ENCODE measurements at regions not wholly inside any gene's neighbourhood (a gene's known extent, or its start where the extent isn't known, plus 50 kb on each side); places are given as distances from the start of the nearest gene placed in this dataset.

- H3K4me3 ChIP-seq (ENCODE audit: low read length): no peak overlapping the region
- H3K4me2 ChIP-seq (ENCODE audit: low read length): no peak overlapping the region
- no peaks in the 10 kb centered on the region for H3K9me3 ChIP-seq (replicated peaks; ENCODE audit: low read length)
- no peaks in the 10 kb centered on the region for H3K4me1 ChIP-seq (ENCODE audit: control insufficient read depth, insufficient read depth, low read length)
- no peaks in the 10 kb centered on the region for H3K36me3 ChIP-seq (ENCODE audit: insufficient read depth, low read length)
- no peak overlapping the region for H3K9ac ChIP-seq (ENCODE audit: low read depth, low read length)
- no peaks in the 10 kb centered on the region for H3K27me3 ChIP-seq (ENCODE audit: control insufficient read depth, insufficient read depth, low read length)
These were observed 1202.9 kb upstream of the CDH8 start for GRCh38 chr16:63239065-63239570.

GRCh38 chr16:63230421-63231040 is 1194.3 kb upstream of the CDH8 start:
- H3K27me3 ChIP-seq (ENCODE audit: control insufficient read depth, insufficient read depth, low read length): no peaks in the 10 kb centered on the region
- no peak overlapping the region for H3K4me3 ChIP-seq (ENCODE audit: low read length)
- H3K4me1 ChIP-seq (ENCODE audit: control insufficient read depth, insufficient read depth, low read length): no peaks in the 10 kb centered on the region
- H3K9me3 ChIP-seq (replicated peaks; ENCODE audit: low read length): peaks cover 3% of the 10 kb centered on the region
- H3K9ac ChIP-seq (ENCODE audit: low read depth, low read length): no peak overlapping the region
- H3K36me3 ChIP-seq (ENCODE audit: insufficient read depth, low read length): no peaks in the 10 kb centered on the region
- H3K4me2 ChIP-seq (ENCODE audit: low read length): no peak overlapping the region

- no peak overlapping the region for H3K4me2 ChIP-seq (ENCODE audit: low read length)
- H3K4me3 ChIP-seq (ENCODE audit: low read length): no peak overlapping the region
- no peak overlapping the region for H3K9ac ChIP-seq (ENCODE audit: low read depth, low read length)
- H3K9me3 ChIP-seq (replicated peaks; ENCODE audit: low read length): peaks cover 3% of the 10 kb centered on the region
- no peaks in the 10 kb centered on the region for H3K27me3 ChIP-seq (ENCODE audit: control insufficient read depth, insufficient read depth, low read length)
- H3K36me3 ChIP-seq (ENCODE audit: insufficient read depth, low read length): no peaks in the 10 kb centered on the region
- H3K4me1 ChIP-seq (ENCODE audit: control insufficient read depth, insufficient read depth, low read length): no peaks in the 10 kb centered on the region
These were observed 1192.0 kb upstream of the CDH8 start for GRCh38 chr16:63228259-63228658.

- Histone ChIP-seq H3K4me1 (ENCODE audit: control insufficient read depth, insufficient read depth, low read length) (no peaks in the 10 kb centered on the region), H3K9me3 (replicated peaks; ENCODE audit: low read length) (no peaks in the 10 kb centered on the region), H3K9ac (ENCODE audit: low read depth, low read length) (no peak overlapping the region), H3K36me3 (ENCODE audit: insufficient read depth, low read length) (no peaks in the 10 kb centered on the region), H3K4me3 (ENCODE audit: low read length) (no peak overlapping the region), H3K4me2 (ENCODE audit: low read length) (no peak overlapping the region), H3K27me3 (ENCODE audit: control insufficient read depth, insufficient read depth, low read length) (no peaks in the 10 kb centered on the region)
These were observed 1187.6 kb upstream of the CDH8 start for GRCh38 chr16:63223851-63224250.

- Histone ChIP-seq H3K9ac (ENCODE audit: low read depth, low read length) (no peak overlapping the region), H3K36me3 (ENCODE audit: insufficient read depth, low read length) (no peaks in the 10 kb centered on the region), H3K4me3 (ENCODE audit: low read length) (no peak overlapping the region), H3K4me2 (ENCODE audit: low read length) (no peak overlapping the region), H3K4me1 (ENCODE audit: control insufficient read depth, insufficient read depth, low read length) (no peaks in the 10 kb centered on the region), H3K27me3 (ENCODE audit: control insufficient read depth, insufficient read depth, low read length) (no peaks in the 10 kb centered on the region), H3K9me3 (replicated peaks; ENCODE audit: low read length) (no peaks in the 10 kb centered on the region)
These were observed 1180.6 kb upstream of the CDH8 start for GRCh38 chr16:63216696-63217423.

GRCh38 chr16:63201851-63202250 is 1165.6 kb upstream of the CDH8 start:
- Histone ChIP-seq H3K4me3 (ENCODE audit: low read length) (no peak overlapping the region), H3K4me1 (ENCODE audit: control insufficient read depth, insufficient read depth, low read length) (no peaks in the 10 kb centered on the region), H3K4me2 (ENCODE audit: low read length) (no peak overlapping the region), H3K9me3 (replicated peaks; ENCODE audit: low read length) (no peaks in the 10 kb centered on the region), H3K9ac (ENCODE audit: low read depth, low read length) (no peak overlapping the region), H3K27me3 (ENCODE audit: control insufficient read depth, insufficient read depth, low read length) (no peaks in the 10 kb centered on the region), H3K36me3 (ENCODE audit: insufficient read depth, low read length) (no peaks in the 10 kb centered on the region)

GRCh38 chr16:63200940-63201339 is 1164.7 kb upstream of the CDH8 start:
- Histone ChIP-seq H3K4me1 (ENCODE audit: control insufficient read depth, insufficient read depth, low read length) (no peaks in the 10 kb centered on the region), H3K4me2 (ENCODE audit: low read length) (no peak overlapping the region), H3K9me3 (replicated peaks; ENCODE audit: low read length) (no peaks in the 10 kb centered on the region), H3K4me3 (ENCODE audit: low read length) (no peak overlapping the region), H3K9ac (ENCODE audit: low read depth, low read length) (no peak overlapping the region), H3K27me3 (ENCODE audit: control insufficient read depth, insufficient read depth, low read length) (no peaks in the 10 kb centered on the region), H3K36me3 (ENCODE audit: insufficient read depth, low read length) (no peaks in the 10 kb centered on the region)

GRCh38 chr16:63195336-63195735 is 1159.1 kb upstream of the CDH8 start:
- Histone ChIP-seq H3K4me3 (ENCODE audit: low read length) (no peak overlapping the region), H3K9ac (ENCODE audit: low read depth, low read length) (no peak overlapping the region), H3K36me3 (ENCODE audit: insufficient read depth, low read length) (no peaks in the 10 kb centered on the region), H3K4me2 (ENCODE audit: low read length) (no peak overlapping the region), H3K27me3 (ENCODE audit: control insufficient read depth, insufficient read depth, low read length) (no peaks in the 10 kb centered on the region), H3K9me3 (replicated peaks; ENCODE audit: low read length) (no peaks in the 10 kb centered on the region), H3K4me1 (ENCODE audit: control insufficient read depth, insufficient read depth, low read length) (no peaks in the 10 kb centered on the region)

- Histone ChIP-seq H3K36me3 (ENCODE audit: insufficient read depth, low read length) (no peaks in the 10 kb centered on the region), H3K4me3 (ENCODE audit: low read length) (no peak overlapping the region), H3K4me1 (ENCODE audit: control insufficient read depth, insufficient read depth, low read length) (no peaks in the 10 kb centered on the region), H3K9me3 (replicated peaks; ENCODE audit: low read length) (no peaks in the 10 kb centered on the region), H3K9ac (ENCODE audit: low read depth, low read length) (no peak overlapping the region), H3K4me2 (ENCODE audit: low read length) (no peak overlapping the region), H3K27me3 (ENCODE audit: control insufficient read depth, insufficient read depth, low read length) (no peaks in the 10 kb centered on the region)
These were observed 1156.7 kb upstream of the CDH8 start for GRCh38 chr16:63192980-63193379.

GRCh38 chr16:63188086-63188771 is 1152.0 kb upstream of the CDH8 start:
- Histone ChIP-seq H3K4me2 (ENCODE audit: low read length) (no peak overlapping the region), H3K9me3 (replicated peaks; ENCODE audit: low read length) (no peaks in the 10 kb centered on the region), H3K27me3 (ENCODE audit: control insufficient read depth, insufficient read depth, low read length) (no peaks in the 10 kb centered on the region), H3K9ac (ENCODE audit: low read depth, low read length) (no peak overlapping the region), H3K4me3 (ENCODE audit: low read length) (no peak overlapping the region), H3K36me3 (ENCODE audit: insufficient read depth, low read length) (no peaks in the 10 kb centered on the region), H3K4me1 (ENCODE audit: control insufficient read depth, insufficient read depth, low read length) (no peaks in the 10 kb centered on the region)

GRCh38 chr16:63187638-63188037 is 1151.4 kb upstream of the CDH8 start:
- H3K9ac ChIP-seq (ENCODE audit: low read depth, low read length): no peak overlapping the region
- H3K27me3 ChIP-seq (ENCODE audit: control insufficient read depth, insufficient read depth, low read length): no peaks in the 10 kb centered on the region
- no peak overlapping the region for H3K4me2 ChIP-seq (ENCODE audit: low read length)
- H3K9me3 ChIP-seq (replicated peaks; ENCODE audit: low read length): no peaks in the 10 kb centered on the region
- no peaks in the 10 kb centered on the region for H3K36me3 ChIP-seq (ENCODE audit: insufficient read depth, low read length)
- no peaks in the 10 kb centered on the region for H3K4me1 ChIP-seq (ENCODE audit: control insufficient read depth, insufficient read depth, low read length)
- no peak overlapping the region for H3K4me3 ChIP-seq (ENCODE audit: low read length)
